Stimulated activated CD8-positive, alpha-beta memory T cell treated with anti-CD3 and anti-CD28 coated beads, Interleukin-7, amount 100 ng/mL, for 48 hours (primary cell): ENCODE measurements at regions not wholly inside any gene's neighbourhood (a gene's known extent, or its start where the extent isn't known, plus 50 kb on each side); places are given as distances from the start of the nearest gene placed in this dataset.
"Not testable (repeated sequence)": the region's sequence is repeated elsewhere in the genome, so short reads cannot be mapped to it uniquely, and the experiment has no call there.

ENCODE experiments used
- DNase-seq, 2 donors: peaks; one replicate each; pipeline ENCODE4 v3.0.0-alpha.2; 2020; ENCODE audit warnings: low read depth in 1 of 2; ENCODE audit errors: extremely low read depth in 1 of 2

- no peak for DNase-seq
Observed at GRCh38 chr2:82498777-82499443, 1960.2 kb downstream of the SUCLG1 start.

- DNase-seq: no peak
Observed at GRCh38 chr2:82494739-82495138, 1964.3 kb downstream of the SUCLG1 start.

- no peak for DNase-seq
Observed at GRCh38 chr2:82491591-82491990, 1967.5 kb downstream of the SUCLG1 start.

- no peak for DNase-seq
Observed at GRCh38 chr2:82487354-82487753, 1971.7 kb downstream of the SUCLG1 start.

- no peak for DNase-seq
Observed at GRCh38 chr2:82485701-82486100, 1973.4 kb downstream of the SUCLG1 start.

- DNase-seq: no peak
Observed at GRCh38 chr2:82481207-82481606, 1977.9 kb downstream of the SUCLG1 start.

GRCh38 chr2:82478641-82479040 is 1980.4 kb downstream of the SUCLG1 start:
- no peak for DNase-seq

GRCh38 chr2:82476094-82476493 is 1983.0 kb downstream of the SUCLG1 start:
- no peak for DNase-seq

- no peak for DNase-seq
Observed at GRCh38 chr2:82428251-82428650, 2030.8 kb downstream of the SUCLG1 start.

GRCh38 chr2:82412021-82412420 is 2047.1 kb downstream of the SUCLG1 start:
- no peak for DNase-seq

- DNase-seq: no peak
Observed at GRCh38 chr2:82411071-82411470, 2048.0 kb downstream of the SUCLG1 start.

GRCh38 chr2:82395531-82395930 is 2063.5 kb downstream of the SUCLG1 start:
- no peak for DNase-seq

- DNase-seq: no peak
Observed at GRCh38 chr2:82391386-82391785, 2067.7 kb downstream of the SUCLG1 start.

- no peak for DNase-seq
Observed at GRCh38 chr2:82355622-82356021, 2051.1 kb upstream of the LRRTM1 start.

- no peak for DNase-seq
Observed at GRCh38 chr2:82345910-82346309, 2041.4 kb upstream of the LRRTM1 start.

- no peak for DNase-seq
Observed at GRCh38 chr2:82344670-82345069, 2040.1 kb upstream of the LRRTM1 start.

- DNase-seq: no peak
Observed at GRCh38 chr2:82342356-82342755, 2037.8 kb upstream of the LRRTM1 start.

- no peak for DNase-seq
Observed at GRCh38 chr2:82340578-82341053, 2036.1 kb upstream of the LRRTM1 start.

GRCh38 chr2:82339805-82340204 is 2035.3 kb upstream of the LRRTM1 start:
- DNase-seq: no peak

GRCh38 chr2:82333697-82334096 is 2029.1 kb upstream of the LRRTM1 start:
- no peak for DNase-seq

- no peak for DNase-seq
Observed at GRCh38 chr2:82330155-82330554, 2025.6 kb upstream of the LRRTM1 start.

GRCh38 chr2:82326180-82326767 is 2021.7 kb upstream of the LRRTM1 start:
- DNase-seq: not testable (repeated sequence)

GRCh38 chr2:82320296-82320695 is 2015.7 kb upstream of the LRRTM1 start:
- no peak for DNase-seq
